Smooth muscle cell (in vitro differentiated cells): ENCODE measurements at regions not wholly inside any gene's neighbourhood (a gene's known extent, or its start where the extent isn't known, plus 50 kb on each side); places are given as distances from the start of the nearest gene placed in this dataset.

Source experiments
- DNase-seq: peaks from one replicate; lab custom pipeline; 2025; ENCODE audit not compliant: unreplicated experiment; lab: John Stamatoyannopoulos, UW
- H2AFZ ChIP-seq: fragments of 200-600 bp; sonication (generic); 2 replicates; pipeline ENCODE4 v1.6.0; 2016; ENCODE audit warnings: antibody characterized with exemption, low read depth, mild to moderate bottlenecking
- H3F3A ChIP-seq: fragments of 200-600 bp; sonication (generic); 2 replicates; pipeline ENCODE4 v1.6.0; 2017; ENCODE audit warnings: antibody characterized with exemption, low read depth
- H3K27ac ChIP-seq: fragments of 200-600 bp; sonication (generic); 2 replicates; pipeline ENCODE4 v1.5.1; 2016; ENCODE audit warnings: low read depth, mild to moderate bottlenecking
- H3K27me3 ChIP-seq: fragments of 200-600 bp; sonication (generic); 2 replicates; pipeline ENCODE4 v1.6.1; 2016; ENCODE audit warnings: low read depth, mild to moderate bottlenecking
- H3K36me3 ChIP-seq: fragments of 200-600 bp; sonication (generic); 2 replicates; pipeline ENCODE4 v1.5.1; 2016; ENCODE audit warnings: low read depth
- H3K4me1 ChIP-seq: fragments of 200-600 bp; sonication (generic); 2 replicates; pipeline ENCODE4 v1.5.1; 2016; ENCODE audit warnings: low read depth
- H3K4me2 ChIP-seq: fragments of 200-600 bp; sonication (generic); 2 replicates; pipeline ENCODE4 v1.6.0; 2016; ENCODE audit warnings: mild to moderate bottlenecking
- H3K4me3 ChIP-seq: fragments of 200-600 bp; sonication (generic); 2 replicates; pipeline ENCODE4 v1.5.1; 2016; ENCODE audit warnings: mild to moderate bottlenecking
- H3K79me2 ChIP-seq: fragments of 200-600 bp; sonication (generic); 2 replicates; pipeline ENCODE4 v1.6.0; 2016; ENCODE audit warnings: low read depth, mild to moderate bottlenecking
- H3K9ac ChIP-seq: fragments of 200-600 bp; sonication (generic); 2 replicates; pipeline ENCODE4 v1.6.0; 2016; ENCODE audit warnings: low read depth
- H3K9me3 ChIP-seq: fragments of 200-600 bp; sonication (generic); replicated peaks from 2 replicates; pipeline ENCODE4 v1.5.1; 2016; ENCODE audit warnings: low read depth
- H4K20me1 ChIP-seq: fragments of 200-600 bp; sonication (generic); 2 replicates; pipeline ENCODE4 v1.6.0; 2016; ENCODE audit warnings: low read depth
- CTCF ChIP-seq: fragments of 200-600 bp; sonication (generic); IDR thresholded peaks from 2 replicates; pipeline ENCODE4 v1.5.1; 2017; ENCODE audit warnings: borderline replicate concordance, mild to moderate bottlenecking, antibody characterized with exemption; ENCODE audit not compliant: insufficient read depth, poor library complexity, severe bottlenecking
- WGBS: methylation state at CpG from one replicate; pipeline ENCODE4 v1.1.7; 2016; ENCODE audit warnings: low lambda C conversion rate; 5-methylcytosine and 5-hydroxymethylcytosine counted together

DNA sequence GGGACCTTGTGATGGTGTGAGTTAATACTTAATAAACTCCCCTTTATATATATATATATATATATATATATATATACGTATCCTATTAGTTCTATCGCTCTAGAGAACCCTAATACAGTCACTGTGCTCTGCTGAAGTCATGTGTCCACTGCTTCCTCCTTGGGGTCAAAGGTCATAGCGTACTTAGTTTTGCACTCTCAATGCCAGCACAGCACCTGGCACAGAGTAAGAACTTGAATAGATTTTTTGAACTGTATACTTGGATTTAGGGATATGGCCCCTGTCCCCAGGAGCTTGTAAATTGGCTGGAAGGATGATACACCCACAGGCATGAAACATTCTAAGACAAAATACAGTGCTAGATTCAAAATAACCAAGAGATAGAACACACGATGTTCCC lies 58.9 kb upstream of the PLXNA4 start:
- no peak overlapping the region for H2AFZ ChIP-seq
- no peak overlapping the region for H3K4me3 ChIP-seq
- H3K4me2 ChIP-seq = no peak overlapping the region
- TF ChIP-seq CTCF = no peak
- H3K27ac ChIP-seq = no peak overlapping the region
- no peak for DNase-seq
- H3K9ac ChIP-seq = no peak overlapping the region
- H3K4me1 ChIP-seq = no peaks in the 10 kb centered on the region
- WGBS = 96% methylated on average over 4 of the region's 4 CpGs
- H3K36me3 ChIP-seq = no peaks in the 10 kb centered on the region
- no peaks in the 10 kb centered on the region for H3F3A ChIP-seq
- H4K20me1 ChIP-seq = no peaks in the 10 kb centered on the region
- no peaks in the 10 kb centered on the region for H3K27me3 ChIP-seq
- H3K9me3 ChIP-seq = no peaks in the 10 kb centered on the region
- H3K79me2 ChIP-seq = no peaks in the 10 kb centered on the region

DNA sequence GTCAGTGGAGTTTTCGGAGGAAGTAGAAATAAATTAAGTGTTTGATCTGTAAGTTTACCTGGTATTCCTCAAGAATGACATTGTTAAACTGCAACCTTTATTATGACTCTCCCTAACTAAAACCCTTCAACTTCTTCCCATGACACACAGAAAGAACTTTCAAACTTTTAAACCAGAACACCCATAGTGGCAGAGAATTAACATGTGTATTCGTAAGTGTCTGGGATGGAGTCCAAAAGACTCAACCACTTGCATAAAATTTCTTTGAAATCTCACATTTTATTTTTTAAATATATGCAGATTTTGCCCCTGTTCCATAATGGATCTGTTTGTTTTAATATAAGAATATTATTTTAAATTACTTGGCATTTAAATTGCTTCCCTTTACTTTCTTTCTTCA lies 54.6 kb upstream of the PLXNA4 start:
- DNase-seq = no peak
- no peak overlapping the region for H3K4me3 ChIP-seq

More for the DNA sequence above, 54.6 kb upstream of the PLXNA4 start:
- H3K9ac ChIP-seq = no peak overlapping the region
- no peaks in the 10 kb centered on the region for H3K36me3 ChIP-seq
- H3K79me2 ChIP-seq = no peaks in the 10 kb centered on the region
- 93% methylated on average over 2 of the region's 2 CpGs for WGBS
- H3K4me1 ChIP-seq = no peaks in the 10 kb centered on the region
- no peak for TF ChIP-seq CTCF
- no peak overlapping the region for H3K4me2 ChIP-seq
- no peaks in the 10 kb centered on the region for H3K27me3 ChIP-seq
- no peak overlapping the region for H3K27ac ChIP-seq
- no peaks in the 10 kb centered on the region for H3F3A ChIP-seq
- no peaks in the 10 kb centered on the region for H3K9me3 ChIP-seq
- H2AFZ ChIP-seq = no peak overlapping the region
- no peaks in the 10 kb centered on the region for H4K20me1 ChIP-seq
